Osteocyte (in vitro differentiated cells): ENCODE measurements at regions not wholly inside any gene's neighbourhood (a gene's known extent, or its start where the extent isn't known, plus 50 kb on each side); places are given as distances from the start of the nearest gene placed in this dataset.

Experiments
- DNase-seq: peaks from one replicate; pipeline ENCODE4 v3.0.0; 2021; ENCODE audit warnings: mixed read lengths; ENCODE audit not compliant: unreplicated experiment; ENCODE audit errors: extremely low spot score
- H3K27ac Mint-ChIP-seq: one replicate; pipeline ENCODE4 v1.8.0; 2021; ENCODE audit warnings: mild to moderate bottlenecking, mixed read lengths; ENCODE audit not compliant: unreplicated experiment
- H3K27me3 Mint-ChIP-seq: one replicate; pipeline ENCODE4 v1.8.0; 2021; ENCODE audit warnings: mixed read lengths; ENCODE audit not compliant: unreplicated experiment
- H3K36me3 Mint-ChIP-seq: one replicate; pipeline ENCODE4 v1.8.0; 2021; ENCODE audit warnings: mixed read lengths; ENCODE audit not compliant: unreplicated experiment
- H3K4me1 Mint-ChIP-seq: one replicate; pipeline ENCODE4 v1.8.0; 2021; ENCODE audit warnings: mixed read lengths; ENCODE audit not compliant: unreplicated experiment
- H3K4me3 Mint-ChIP-seq: one replicate; pipeline ENCODE4 v1.8.0; 2021; ENCODE audit warnings: mild to moderate bottlenecking, moderate library complexity, mixed read lengths; ENCODE audit not compliant: unreplicated experiment
- H3K9me3 Mint-ChIP-seq: one replicate; pipeline ENCODE4 v1.8.0; 2021; ENCODE audit warnings: mixed read lengths; ENCODE audit not compliant: unreplicated experiment
- TF ChIP-seq, protein P1 (sequence below): fragments of 200-600 bp; sonication (generic); IDR thresholded peaks from 2 replicates; pipeline ENCODE4 v1.5.0; 2021; ENCODE audit warnings: antibody characterized with exemption, mild to moderate bottlenecking, moderate library complexity

DNA sequence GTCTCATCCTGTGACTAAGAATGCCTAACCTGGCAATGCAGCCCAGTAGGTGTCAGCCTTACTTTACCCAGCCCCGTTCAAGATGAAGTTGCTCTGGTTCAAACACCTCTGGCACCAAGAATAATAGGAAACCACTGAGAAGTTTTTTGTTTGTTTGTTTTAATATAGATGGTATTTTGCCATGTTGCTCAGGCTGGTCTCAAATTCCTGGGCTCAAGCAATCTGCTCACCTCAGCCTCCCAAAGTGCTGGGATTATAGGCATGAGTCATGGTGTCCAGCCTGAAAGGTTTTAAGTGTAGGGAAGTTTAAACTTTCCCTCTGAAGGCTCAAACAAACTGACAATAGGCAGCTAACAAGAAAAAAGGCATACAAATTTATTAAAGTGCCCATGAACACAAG, 51.2 kb upstream of the ABCC4 start:
- Mint-ChIP-seq H3K27me3 (peaks cover 5% of the 10 kb centered on the region), H3K4me3 (no peak overlapping the region), H3K27ac (no peak overlapping the region), H3K4me1 (no peaks in the 10 kb centered on the region), H3K36me3 (no peaks in the 10 kb centered on the region), H3K9me3 (no peaks in the 10 kb centered on the region)
- no peak for DNase-seq
- TF ChIP-seq, protein P1, sequence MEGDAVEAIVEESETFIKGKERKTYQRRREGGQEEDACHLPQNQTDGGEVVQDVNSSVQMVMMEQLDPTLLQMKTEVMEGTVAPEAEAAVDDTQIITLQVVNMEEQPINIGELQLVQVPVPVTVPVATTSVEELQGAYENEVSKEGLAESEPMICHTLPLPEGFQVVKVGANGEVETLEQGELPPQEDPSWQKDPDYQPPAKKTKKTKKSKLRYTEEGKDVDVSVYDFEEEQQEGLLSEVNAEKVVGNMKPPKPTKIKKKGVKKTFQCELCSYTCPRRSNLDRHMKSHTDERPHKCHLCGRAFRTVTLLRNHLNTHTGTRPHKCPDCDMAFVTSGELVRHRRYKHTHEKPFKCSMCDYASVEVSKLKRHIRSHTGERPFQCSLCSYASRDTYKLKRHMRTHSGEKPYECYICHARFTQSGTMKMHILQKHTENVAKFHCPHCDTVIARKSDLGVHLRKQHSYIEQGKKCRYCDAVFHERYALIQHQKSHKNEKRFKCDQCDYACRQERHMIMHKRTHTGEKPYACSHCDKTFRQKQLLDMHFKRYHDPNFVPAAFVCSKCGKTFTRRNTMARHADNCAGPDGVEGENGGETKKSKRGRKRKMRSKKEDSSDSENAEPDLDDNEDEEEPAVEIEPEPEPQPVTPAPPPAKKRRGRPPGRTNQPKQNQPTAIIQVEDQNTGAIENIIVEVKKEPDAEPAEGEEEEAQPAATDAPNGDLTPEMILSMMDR: no peak

DNA sequence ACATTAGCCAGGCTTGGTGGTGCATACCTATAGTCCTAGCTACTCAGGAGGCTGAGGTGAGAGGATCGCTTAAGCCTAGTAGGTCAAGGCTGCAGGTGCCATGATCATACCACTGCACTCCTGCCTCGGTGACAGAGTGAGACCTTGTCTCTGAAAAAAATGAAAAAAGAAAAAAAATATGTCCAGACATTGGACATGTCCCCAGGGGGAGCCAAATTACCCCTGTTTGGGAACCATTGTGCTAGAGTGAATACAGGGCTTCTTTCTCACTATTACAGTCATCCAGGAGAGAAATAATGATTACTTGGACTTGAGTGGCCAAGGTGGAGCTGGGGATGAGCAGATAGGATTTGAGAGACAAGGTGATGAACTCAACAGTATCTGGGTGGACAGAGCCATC, 52.9 kb upstream of the ABCC4 start:
- TF ChIP-seq, protein P1: no peak
- no peak overlapping the region for H3K4me3 Mint-ChIP-seq
- no peaks in the 10 kb centered on the region for H3K36me3 Mint-ChIP-seq
- no peaks in the 10 kb centered on the region for H3K4me1 Mint-ChIP-seq
- no peak for DNase-seq
- H3K9me3 Mint-ChIP-seq: no peaks in the 10 kb centered on the region
- peaks cover 12% of the 10 kb centered on the region for H3K27me3 Mint-ChIP-seq
- H3K27ac Mint-ChIP-seq: no peak overlapping the region

DNA sequence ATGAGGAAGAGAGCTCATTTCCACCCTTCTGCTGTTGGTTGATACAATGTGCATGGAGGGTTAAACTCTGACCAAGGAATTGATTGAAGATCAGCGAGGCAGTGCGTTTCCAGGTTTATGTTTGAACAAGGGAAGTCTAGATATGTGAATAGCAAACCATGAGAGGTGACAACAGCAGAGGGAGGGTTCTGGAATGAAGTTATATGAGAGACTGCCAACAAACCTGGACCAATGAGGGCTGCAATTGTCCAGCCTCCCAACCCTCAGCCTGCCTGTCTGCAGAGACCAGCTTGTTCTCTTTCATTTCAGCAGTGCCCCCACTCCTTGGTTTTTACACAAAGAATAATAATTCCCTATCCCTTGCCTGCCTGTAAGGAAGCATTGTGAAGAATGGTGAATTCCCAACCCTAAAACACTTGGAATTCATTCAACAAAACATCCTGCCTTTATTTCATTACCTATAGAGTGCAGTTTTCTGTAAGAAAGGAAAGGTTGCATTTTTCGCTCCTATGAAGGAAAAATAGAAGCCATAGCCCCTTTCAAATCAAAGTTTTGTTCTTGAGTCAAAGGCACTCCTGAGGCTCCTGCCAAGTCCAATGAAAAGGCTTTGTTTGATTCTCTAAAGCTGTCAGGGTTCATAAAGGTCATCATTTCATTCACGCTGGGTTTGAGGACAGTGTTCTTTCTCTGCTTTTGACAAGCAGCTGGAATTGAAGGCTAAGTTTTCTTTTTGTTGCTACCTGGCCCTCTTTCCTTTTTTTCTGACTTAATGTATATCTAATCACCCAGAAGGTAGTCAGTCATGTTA, 53.6 kb upstream of the ABCC4 start:
- Mint-ChIP-seq H3K4me3 (no peak overlapping the region), H3K27me3 (peaks cover 12% of the 10 kb centered on the region), H3K27ac (no peak overlapping the region)

DNA sequence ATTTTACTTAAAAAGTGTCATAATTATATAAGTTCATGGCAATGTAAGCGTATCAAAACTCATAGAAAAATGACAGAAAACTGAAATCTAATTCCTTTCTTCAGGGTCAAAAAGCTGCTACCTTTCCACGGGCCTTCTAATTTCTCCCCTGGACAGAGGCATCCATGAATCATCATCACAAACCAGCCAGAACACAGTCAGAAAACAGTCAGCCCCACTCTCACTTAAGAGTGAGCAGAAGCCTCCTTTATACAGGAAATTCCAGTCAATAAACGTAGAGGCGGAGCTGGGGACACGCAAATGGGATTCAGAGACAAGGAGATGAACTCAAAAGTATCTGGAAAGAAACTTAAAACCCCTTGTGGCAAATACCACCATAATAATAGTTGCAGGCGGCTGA, 54.2 kb upstream of the ABCC4 start:
- Mint-ChIP-seq H3K4me1 (no peaks in the 10 kb centered on the region), H3K9me3 (no peaks in the 10 kb centered on the region), H3K4me3 (no peak overlapping the region), H3K36me3 (no peaks in the 10 kb centered on the region), H3K27me3 (peaks cover 11% of the 10 kb centered on the region), H3K27ac (no peak overlapping the region)
- TF ChIP-seq, protein P1: no peak
- no peak for DNase-seq

More for the DNA sequence above, 53.6 kb upstream of the ABCC4 start:
- TF ChIP-seq, protein P1: no peak
- Mint-ChIP-seq H3K9me3 (no peaks in the 10 kb centered on the region), H3K36me3 (no peaks in the 10 kb centered on the region), H3K4me1 (no peaks in the 10 kb centered on the region)
- DNase-seq: no peak

DNA sequence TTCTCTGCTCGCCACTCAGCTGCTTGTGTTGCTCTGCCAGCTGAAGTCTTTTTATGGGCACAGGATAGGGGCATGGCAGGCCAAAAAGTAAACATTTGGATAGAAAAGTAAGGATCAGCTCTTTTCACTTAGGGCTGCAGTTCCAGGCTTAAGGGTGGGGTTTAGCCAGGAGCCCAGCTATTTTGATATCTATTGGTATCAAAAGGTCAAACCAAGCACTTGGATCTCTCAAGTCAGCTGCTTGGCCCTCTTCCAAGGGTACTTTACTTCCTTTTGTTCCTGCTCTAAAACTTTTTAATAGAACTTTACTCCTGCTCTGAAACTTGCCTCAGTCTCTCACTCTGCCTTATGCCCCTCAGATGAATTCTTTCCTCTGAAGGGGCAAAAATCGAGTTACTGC, 55.7 kb upstream of the ABCC4 start:
- H3K9me3 Mint-ChIP-seq: no peaks in the 10 kb centered on the region
- no peak overlapping the region for H3K4me3 Mint-ChIP-seq
- peaks cover 11% of the 10 kb centered on the region for H3K27me3 Mint-ChIP-seq
- DNase-seq: no peak
- H3K36me3 Mint-ChIP-seq: no peaks in the 10 kb centered on the region
- no peaks in the 10 kb centered on the region for H3K4me1 Mint-ChIP-seq
- TF ChIP-seq, protein P1: no peak
- H3K27ac Mint-ChIP-seq: no peak overlapping the region
